GM12878 (cell line): ENCODE measurements at regions not wholly inside any gene's neighbourhood (a gene's known extent, or its start where the extent isn't known, plus 50 kb on each side); places are given as distances from the start of the nearest gene placed in this dataset.

ENCODE experiments used
- ATAC-seq: fragments of 200-7000 bp; cut with Tn5 transposase; 3 replicates; pipeline ENCODE4 v1.9.1; 2020; ENCODE audit warnings: mild to moderate bottlenecking, moderate library complexity
- BruUV-seq: library from RNA; stranded (reverse); fragments of 400-500 nt; replicated peaks from 2 replicates; lab custom pipeline; 2021; lab: Mats Ljungman, UMichigan
- CTCF ChIA-PET: fragments of 300-600 bp; sonication (Branson Sonifier 250); formaldehyde crosslinking; extraction: SDS; loops from one replicate; lab custom pipeline; 2021; ENCODE audit warnings: inconsistent platforms; lab: Yijun Ruan, JAX
- POLR2A ChIA-PET: fragments of 350-600 bp; formaldehyde crosslinking; extraction: SDS; loops from one replicate; lab custom pipeline; 2021; ENCODE audit warnings: inconsistent platforms; lab: Charles Lee
- RAD21 ChIA-PET: fragments of 300-600 bp; sonication (Branson Sonifier 250); formaldehyde crosslinking; loops from one replicate; lab custom pipeline; 2023; ENCODE audit warnings: antibody characterized with exemption; ENCODE audit not compliant: unreplicated experiment; lab: Charles Lee
- SMC1A ChIA-PET: fragments of 300-600 bp; sonication (Branson Sonifier 250); formaldehyde crosslinking; loops from one replicate; lab custom pipeline; 2023; ENCODE audit not compliant: unreplicated experiment, uncharacterized antibody; lab: Charles Lee
- DNase-seq: peaks from one replicate; pipeline ENCODE4 v3.0.0-alpha.2; 2011; ENCODE audit warnings: low read depth, low spot score
- FAIRE-seq: peaks from 3 replicates; lab custom pipeline; 2011; peaks lifted over from hg19 to GRCh38; lab: Jason Lieb, UNC
- H2AFZ ChIP-seq: 2 replicates; pipeline ENCODE4 v1.6.0; 2011; ENCODE audit warnings: low read depth, low read length, control low read depth; ENCODE audit not compliant: control insufficient read depth
- H3K27ac ChIP-seq: 2 replicates; pipeline ENCODE4 v1.5.1; 2011; ENCODE audit warnings: control low read depth; ENCODE audit not compliant: control insufficient read depth, insufficient read depth
- H3K27me3 ChIP-seq, 2 experiments: replicated peaks in 1 of 2; 2 replicates each; pipeline versions ENCODE4 v1.6.0 to v1.6.1; 2011; ENCODE audit warnings: low read length in 1 of 2; ENCODE audit not compliant: control insufficient read depth in 2 of 2, insufficient read depth in 2 of 2
- H3K36me3 ChIP-seq, 2 experiments: 2 replicates each; pipeline ENCODE4 v1.5.1; 2011; ENCODE audit warnings: low read length in 1 of 2; ENCODE audit not compliant: control insufficient read depth in 2 of 2, insufficient read depth in 2 of 2
- H3K4me1 ChIP-seq: 2 replicates; pipeline ENCODE4 v1.6.1; 2011; ENCODE audit warnings: mild to moderate bottlenecking, low read length, moderate library complexity, mixed read lengths; ENCODE audit not compliant: control insufficient read depth, insufficient read depth
- H3K4me2 ChIP-seq: 2 replicates; pipeline ENCODE4 v1.6.0; 2011; ENCODE audit warnings: control low read depth; ENCODE audit not compliant: control insufficient read depth, insufficient read depth
- H3K4me3 ChIP-seq: fragments of 200-600 bp; sonication (generic); 2 replicates; pipeline ENCODE4 v1.5.1; 2016
- H3K79me2 ChIP-seq: 2 replicates; pipeline ENCODE4 v1.6.0; 2011; ENCODE audit warnings: low read length; ENCODE audit not compliant: control insufficient read depth, insufficient read depth
- H3K9ac ChIP-seq: 2 replicates; pipeline ENCODE4 v1.8.0; 2011; ENCODE audit warnings: low read length, control low read depth, mixed read lengths; ENCODE audit not compliant: control insufficient read depth, insufficient read depth
- H3K9me3 ChIP-seq: replicated peaks from 3 replicates; pipeline ENCODE4 v1.5.1; 2011; ENCODE audit warnings: mild to moderate bottlenecking, low read length; ENCODE audit not compliant: control insufficient read depth, insufficient read depth
- H4K20me1 ChIP-seq: 2 replicates; pipeline ENCODE4 v1.6.0; 2011; ENCODE audit not compliant: control insufficient read depth, insufficient read depth
- BHLHE40 ChIP-seq, 2 experiments: fragments of 450-650 bp in 1 of 2; IDR thresholded peaks; 2 replicates each; pipeline ENCODE4 v1.6.1; 2011 to 2017; ENCODE audit warnings: low read depth in 2 of 2, borderline replicate concordance in 1 of 2, improper control_type of control experiment in 1 of 2, low read length in 1 of 2, mild to moderate bottlenecking in 1 of 2
- CHD1 ChIP-seq: IDR thresholded peaks from 2 replicates; pipeline ENCODE4 v1.6.1; 2012; ENCODE audit warnings: low read depth, low read length, improper control_type of control experiment
- EED ChIP-seq: sonication (generic); IDR thresholded peaks from 2 replicates; pipeline ENCODE4 v1.6.1; 2016; ENCODE audit warnings: antibody characterized with exemption, low read depth
- ELK1 ChIP-seq: IDR thresholded peaks from 2 replicates; pipeline ENCODE4 v1.6.1; 2012; ENCODE audit warnings: low read depth, low read length, improper control_type of control experiment
- MEF2B ChIP-seq: fragments of 450-650 bp; IDR thresholded peaks from 2 replicates; pipeline ENCODE4 v1.6.1; 2018; ENCODE audit warnings: mild to moderate bottlenecking, moderate library complexity; ENCODE audit not compliant: partially characterized antibody, poor library complexity, severe bottlenecking
- PML ChIP-seq: IDR thresholded peaks from 2 replicates; pipeline ENCODE4 v1.6.1; 2012; ENCODE audit warnings: low read length, inconsistent platforms
- POLR2AphosphoS2 ChIP-seq: IDR thresholded peaks from 2 replicates; pipeline ENCODE4 v1.6.1; 2011; ENCODE audit warnings: low read depth, mild to moderate bottlenecking, low read length, improper control_type of control experiment, moderate library complexity
- RELA ChIP-seq: fragments of 450-650 bp; IDR thresholded peaks from 2 replicates; pipeline ENCODE4 v1.8.0; 2014; ENCODE audit warnings: borderline replicate concordance; ENCODE audit not compliant: partially characterized antibody
- SIN3A ChIP-seq: IDR thresholded peaks from 2 replicates; pipeline ENCODE4 v1.6.1; 2012; ENCODE audit warnings: low read depth, low read length, improper control_type of control experiment
- SREBF1 ChIP-seq: IDR thresholded peaks from 2 replicates; pipeline ENCODE4 v1.6.1; 2012; ENCODE audit warnings: mild to moderate bottlenecking, low read length
- SREBF2 ChIP-seq: IDR thresholded peaks from 2 replicates; pipeline ENCODE4 v1.6.1; 2012; ENCODE audit warnings: mild to moderate bottlenecking, low read length
- SUPT20H ChIP-seq: IDR thresholded peaks from 2 replicates; pipeline ENCODE4 v1.6.1; 2011; ENCODE audit warnings: low read depth, mild to moderate bottlenecking, low read length, moderate library complexity, borderline replicate concordance; ENCODE audit not compliant: control insufficient read depth
- ZNF217 ChIP-seq: fragments of 450-650 bp; IDR thresholded peaks from 2 replicates; pipeline ENCODE4 v1.6.1; 2017; ENCODE audit warnings: antibody characterized with exemption, mild to moderate bottlenecking
- ZNF24 ChIP-seq: fragments of 450-650 bp; IDR thresholded peaks from 2 replicates; pipeline ENCODE4 v1.6.1; 2017; ENCODE audit warnings: antibody characterized with exemption, mild to moderate bottlenecking
- ZZZ3 ChIP-seq: IDR thresholded peaks from 2 replicates; pipeline ENCODE4 v1.6.1; 2011; ENCODE audit warnings: low read depth; ENCODE audit not compliant: control insufficient read depth, insufficient read length
- WGBS: methylation state at CpG from one replicate; pipeline ENCODE4 v1.1.6; 2016; ENCODE audit warnings: low lambda C conversion rate; ENCODE audit not compliant: insufficient replicate concordance, insufficient coverage; ENCODE audit errors: missing lambda C conversion rate; 5-methylcytosine and 5-hydroxymethylcytosine counted together
- in situ Hi-C: fragments of 300-500 bp; cut with MboI; formaldehyde crosslinking; loops from 9 replicates; pipeline ENCODE4 v1.14.3; 2018; ENCODE audit warnings: mixed read lengths
- intact Hi-C: fragments of 100-400 bp; cut with micrococcal nuclease; formaldehyde crosslinking; loops from one replicate; pipeline ENCODE4 v1.14.2; 2022; ENCODE audit not compliant: unreplicated experiment
- TF ChIP-seq, protein P1 (sequence below): IDR thresholded peaks from 2 replicates; pipeline ENCODE4 v1.6.1; 2011; ENCODE audit warnings: low read depth, mild to moderate bottlenecking, low read length, moderate library complexity, borderline replicate concordance; ENCODE audit errors: extremely low read depth
- TF ChIP-seq, protein P2 (sequence below): fragments of 450-650 bp; conservative IDR thresholded peaks from 2 replicates; pipeline ENCODE4 v1.6.1; 2017; ENCODE audit warnings: mild to moderate bottlenecking, moderate library complexity
- TF ChIP-seq, protein P3 (sequence below): IDR thresholded peaks from 2 replicates; pipeline ENCODE4 v1.6.1; 2012; ENCODE audit warnings: low read depth, low read length, improper control_type of control experiment
- TF ChIP-seq, protein P4 (sequence below): IDR thresholded peaks from 2 replicates; pipeline ENCODE4 v1.6.1; 2011; ENCODE audit warnings: mild to moderate bottlenecking, low read depth, low read length, moderate library complexity; ENCODE audit not compliant: insufficient replicate concordance

DNA sequence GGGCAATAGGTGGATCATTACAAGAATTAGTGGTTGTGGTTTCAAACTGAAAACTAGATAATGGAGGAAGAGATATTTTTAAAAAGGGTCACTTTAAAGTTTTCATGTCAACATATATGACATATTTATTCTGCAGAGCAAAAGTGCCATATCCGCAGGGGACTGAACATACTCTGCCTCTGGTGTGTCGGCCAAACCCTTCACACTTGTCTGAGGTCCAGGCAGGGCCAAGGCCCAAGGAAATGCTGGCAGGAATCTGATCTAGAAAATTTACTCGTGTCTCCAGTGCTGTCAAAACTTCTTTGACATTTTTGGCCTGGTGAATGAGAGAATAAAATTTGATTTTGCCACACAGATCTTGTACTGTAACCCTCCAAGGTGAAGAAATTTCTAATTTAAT lies 562.3 kb downstream of the CCSER2 start:
- in situ Hi-C loops, result no loop called here
- intact Hi-C loops, result no loop called here

More for the DNA sequence above, 562.3 kb downstream of the CCSER2 start:
- FAIRE-seq (no peak), ATAC-seq (no peak), DNase-seq (no peak)
- H3K9ac ChIP-seq, result no peak overlapping the region
- no peaks in the 10 kb centered on the region for H3K36me3 ChIP-seq
- H3K4me2 ChIP-seq, result no peak overlapping the region
- no peak overlapping the region for H3K4me3 ChIP-seq
- no peaks in the 10 kb centered on the region for H3K79me2 ChIP-seq
- ChIA-PET CTCF (no interaction called here), SMC1A (no interaction called here), POLR2A (no interaction called here), RAD21 (no interaction called here)
- no peak overlapping the region for H3K27ac ChIP-seq
- no peaks in the 10 kb centered on the region for H3K4me1 ChIP-seq
- no peaks in the 10 kb centered on the region for H3K9me3 ChIP-seq
- H2AFZ ChIP-seq, result no peak overlapping the region
- 18% methylated on average over 3 of the region's 3 CpGs for whole genome bisulfite sequencing
- H3K27me3 ChIP-seq, result no peaks in the 10 kb centered on the region
- H4K20me1 ChIP-seq, result no peaks in the 10 kb centered on the region
- TF ChIP-seq MEF2B (no peak), SUPT20H (no peak), ZZZ3 (no peak), BHLHE40 (IDR thresholded peaks at IDR 0.05; ENCODE audit: borderline replicate concordance in 1 of 2, low read depth in 2 of 2, low read length in 1 of 2) (no peak), RELA (no peak), ELK1 (no peak), SREBF1 (no peak), ZNF24 (no peak), SREBF2 (no peak), POLR2AphosphoS2 (no peak), PML (no peak), EED (no peak), CHD1 (no peak), SIN3A (no peak), ZNF217 (no peak)
- TF ChIP-seq, protein P1, sequence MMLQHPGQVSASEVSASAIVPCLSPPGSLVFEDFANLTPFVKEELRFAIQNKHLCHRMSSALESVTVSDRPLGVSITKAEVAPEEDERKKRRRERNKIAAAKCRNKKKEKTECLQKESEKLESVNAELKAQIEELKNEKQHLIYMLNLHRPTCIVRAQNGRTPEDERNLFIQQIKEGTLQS, result no peak
- TF ChIP-seq, protein P2, sequence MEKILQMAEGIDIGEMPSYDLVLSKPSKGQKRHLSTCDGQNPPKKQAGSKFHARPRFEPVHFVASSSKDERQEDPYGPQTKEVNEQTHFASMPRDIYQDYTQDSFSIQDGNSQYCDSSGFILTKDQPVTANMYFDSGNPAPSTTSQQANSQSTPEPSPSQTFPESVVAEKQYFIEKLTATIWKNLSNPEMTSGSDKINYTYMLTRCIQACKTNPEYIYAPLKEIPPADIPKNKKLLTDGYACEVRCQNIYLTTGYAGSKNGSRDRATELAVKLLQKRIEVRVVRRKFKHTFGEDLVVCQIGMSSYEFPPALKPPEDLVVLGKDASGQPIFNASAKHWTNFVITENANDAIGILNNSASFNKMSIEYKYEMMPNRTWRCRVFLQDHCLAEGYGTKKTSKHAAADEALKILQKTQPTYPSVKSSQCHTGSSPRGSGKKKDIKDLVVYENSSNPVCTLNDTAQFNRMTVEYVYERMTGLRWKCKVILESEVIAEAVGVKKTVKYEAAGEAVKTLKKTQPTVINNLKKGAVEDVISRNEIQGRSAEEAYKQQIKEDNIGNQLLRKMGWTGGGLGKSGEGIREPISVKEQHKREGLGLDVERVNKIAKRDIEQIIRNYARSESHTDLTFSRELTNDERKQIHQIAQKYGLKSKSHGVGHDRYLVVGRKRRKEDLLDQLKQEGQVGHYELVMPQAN, result no peak
- TF ChIP-seq, protein P3, sequence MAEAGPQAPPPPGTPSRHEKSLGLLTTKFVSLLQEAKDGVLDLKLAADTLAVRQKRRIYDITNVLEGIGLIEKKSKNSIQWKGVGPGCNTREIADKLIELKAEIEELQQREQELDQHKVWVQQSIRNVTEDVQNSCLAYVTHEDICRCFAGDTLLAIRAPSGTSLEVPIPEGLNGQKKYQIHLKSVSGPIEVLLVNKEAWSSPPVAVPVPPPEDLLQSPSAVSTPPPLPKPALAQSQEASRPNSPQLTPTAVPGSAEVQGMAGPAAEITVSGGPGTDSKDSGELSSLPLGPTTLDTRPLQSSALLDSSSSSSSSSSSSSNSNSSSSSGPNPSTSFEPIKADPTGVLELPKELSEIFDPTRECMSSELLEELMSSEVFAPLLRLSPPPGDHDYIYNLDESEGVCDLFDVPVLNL, result no peak
- TF ChIP-seq, protein P4, sequence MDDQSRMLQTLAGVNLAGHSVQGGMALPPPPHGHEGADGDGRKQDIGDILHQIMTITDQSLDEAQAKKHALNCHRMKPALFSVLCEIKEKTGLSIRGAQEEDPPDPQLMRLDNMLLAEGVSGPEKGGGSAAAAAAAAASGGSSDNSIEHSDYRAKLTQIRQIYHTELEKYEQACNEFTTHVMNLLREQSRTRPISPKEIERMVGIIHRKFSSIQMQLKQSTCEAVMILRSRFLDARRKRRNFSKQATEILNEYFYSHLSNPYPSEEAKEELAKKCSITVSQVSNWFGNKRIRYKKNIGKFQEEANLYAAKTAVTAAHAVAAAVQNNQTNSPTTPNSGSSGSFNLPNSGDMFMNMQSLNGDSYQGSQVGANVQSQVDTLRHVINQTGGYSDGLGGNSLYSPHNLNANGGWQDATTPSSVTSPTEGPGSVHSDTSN, result no peak
- TF ChIP-seq, all 136 proteins: peak for 0
- BruUV-seq, result no TSS peak
